Myocyte (in vitro differentiated cells): ENCODE measurements at regions not wholly inside any gene's neighbourhood (a gene's known extent, or its start where the extent isn't known, plus 50 kb on each side); places are given as distances from the start of the nearest gene placed in this dataset.

Source experiments
- DNase-seq: peaks from one replicate; pipeline ENCODE4 v3.0.0-alpha.2; 2012; ENCODE audit warnings: low read depth

DNA sequence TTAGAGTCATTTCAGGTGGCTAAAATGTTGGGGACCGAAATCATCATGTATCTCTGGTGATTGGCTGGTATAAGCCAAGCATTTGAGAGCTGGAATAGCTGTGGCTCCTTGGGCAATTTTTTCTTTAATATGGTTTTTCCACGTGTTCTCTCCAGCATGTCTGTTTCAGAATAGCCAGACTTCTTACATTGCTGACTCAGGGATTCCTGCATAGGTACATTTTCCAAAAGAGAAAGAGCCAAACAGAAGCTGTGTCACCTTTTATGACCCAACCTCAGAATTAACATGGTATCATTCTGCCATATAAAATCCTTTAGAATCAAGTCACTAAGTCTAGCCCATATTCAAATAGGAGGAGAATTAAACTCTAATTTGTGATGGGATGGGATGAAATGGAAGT lies 74.8 kb upstream of the TSLP start:
- DNase-seq, result no peak

DNA sequence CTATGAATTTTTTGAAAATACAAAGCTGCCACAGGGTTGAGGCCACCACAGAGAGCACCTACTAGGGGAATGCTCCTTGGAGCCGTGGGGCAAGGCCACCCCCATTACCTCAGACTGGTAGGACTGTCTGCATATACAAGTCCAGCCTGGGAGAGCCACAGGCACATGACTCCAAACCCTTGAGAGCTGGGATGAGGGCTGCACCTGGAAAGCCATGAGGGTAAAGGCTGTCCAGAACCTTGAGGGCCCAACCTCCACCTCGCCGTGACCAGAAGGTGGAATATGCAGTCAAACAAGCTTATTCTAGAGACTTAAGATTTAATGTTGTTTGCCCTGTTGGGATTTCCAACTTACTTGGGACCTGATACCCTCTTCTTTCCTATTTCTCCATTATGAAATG lies 69.5 kb upstream of the TSLP start:
- DNase-seq, result no peak

DNA sequence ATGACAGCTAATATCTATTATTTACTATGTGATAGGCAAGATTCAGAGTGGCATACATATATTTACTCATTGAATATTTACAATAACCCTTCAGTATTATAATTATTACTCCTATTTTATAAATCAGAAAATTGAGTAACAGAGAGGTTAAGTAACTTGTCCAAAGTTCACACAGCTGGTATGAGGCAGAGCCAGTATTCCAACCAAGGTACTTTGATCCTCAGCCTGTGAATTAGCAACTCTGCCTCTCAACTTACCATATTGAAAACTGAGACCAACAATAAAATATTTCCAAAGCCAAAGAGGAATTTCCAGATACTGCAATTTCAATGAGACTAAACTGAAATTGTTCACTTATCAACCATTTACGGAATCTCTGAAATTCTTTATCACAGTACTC lies 67.9 kb upstream of the TSLP start:
- no peak for DNase-seq

DNA sequence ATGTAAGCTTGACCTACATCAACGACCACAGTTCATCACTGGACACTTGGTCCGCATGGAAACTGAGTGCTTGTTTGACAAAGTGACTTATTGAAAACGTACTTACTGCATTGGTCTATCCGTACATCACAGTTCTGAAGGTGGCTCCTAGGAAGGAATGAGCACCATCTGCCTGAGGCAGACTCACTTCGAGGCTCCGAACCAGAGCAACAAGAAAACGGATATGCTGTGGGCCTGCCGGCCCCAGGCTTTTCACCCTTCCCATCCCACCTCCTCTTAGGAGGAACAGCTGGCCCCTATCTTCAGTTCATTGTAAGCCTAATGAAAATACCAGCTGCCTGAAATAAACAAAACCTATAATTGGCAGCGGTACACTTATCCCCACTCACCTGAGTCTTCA lies 67.2 kb upstream of the TSLP start:
- no peak for DNase-seq

DNA sequence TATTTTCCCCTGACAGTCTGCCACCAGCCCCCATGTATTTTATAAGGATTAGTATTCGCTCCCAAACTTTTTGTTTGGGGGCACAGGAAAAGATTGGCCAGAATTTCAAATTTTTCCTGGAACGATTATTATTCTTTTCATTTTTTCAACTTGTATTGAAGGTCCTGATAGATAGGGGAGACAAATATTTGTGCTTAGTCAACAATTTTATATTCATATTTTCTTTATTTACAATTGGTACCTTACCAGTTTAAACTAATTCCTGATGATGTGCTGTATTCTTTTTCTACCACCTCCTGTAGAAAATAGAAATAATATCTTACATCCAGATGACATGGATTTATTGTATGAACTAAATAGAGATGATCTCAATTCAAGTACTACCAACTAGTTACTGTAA lies 60.7 kb upstream of the TSLP start:
- no peak for DNase-seq

DNA sequence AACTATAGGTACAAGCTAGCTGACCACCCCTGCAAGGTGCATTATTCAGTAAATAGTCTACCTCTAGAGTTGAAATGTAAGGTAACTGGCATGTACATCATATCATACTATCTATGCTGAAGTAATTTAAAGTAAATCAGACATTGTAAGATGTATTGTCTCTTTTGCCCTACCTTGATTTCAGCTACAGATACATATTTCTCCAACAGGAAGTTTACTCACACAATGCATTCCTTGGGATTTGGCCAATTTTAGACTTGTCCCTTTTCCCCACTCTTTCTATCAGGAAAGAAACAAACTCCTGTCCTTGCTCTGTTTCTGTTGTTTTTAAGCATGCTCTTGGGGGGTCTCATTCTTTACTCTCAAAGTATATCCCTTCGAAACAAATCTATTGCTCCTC lies 58.5 kb upstream of the TSLP start:
- DNase-seq, result no peak

DNA sequence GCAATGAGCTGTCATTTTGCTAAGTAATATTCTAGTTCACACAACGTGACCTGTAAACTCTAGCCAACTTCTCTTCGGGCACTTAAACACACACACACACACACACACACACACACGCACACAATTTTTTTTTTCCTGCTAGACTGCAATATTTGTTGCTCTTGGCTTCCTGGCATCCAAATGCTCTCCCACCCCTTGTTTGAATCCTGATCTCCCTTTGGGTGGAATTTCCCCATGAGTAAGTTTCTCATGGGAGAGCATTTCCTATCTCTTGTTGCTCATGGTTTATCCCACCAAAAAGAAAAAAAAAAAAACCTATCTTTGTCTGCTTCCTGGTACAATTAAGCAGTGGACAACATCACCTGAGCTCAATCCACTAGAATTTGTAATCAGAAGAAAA lies 54.7 kb upstream of the TSLP start:
- peak; percentile 41 for DNase-seq

DNA sequence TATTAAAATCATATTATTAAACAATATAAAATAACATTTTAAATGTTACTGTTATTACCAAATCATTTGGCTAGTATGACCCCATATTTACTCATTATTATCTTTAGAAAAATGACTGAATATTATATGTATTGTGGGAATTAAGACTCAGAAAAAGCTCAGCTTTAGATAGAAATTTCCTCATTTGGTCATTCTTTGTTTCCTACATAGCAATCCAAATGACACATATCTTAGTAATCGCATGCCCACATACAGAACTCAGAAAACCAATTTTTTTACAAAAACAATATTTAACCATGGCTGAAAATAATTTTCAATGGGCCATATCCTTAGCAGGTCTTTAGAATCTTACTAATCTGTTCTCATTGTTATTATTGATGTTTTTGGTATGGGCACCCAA lies 53.8 kb upstream of the TSLP start:
- no peak for DNase-seq
